ENCODE measurements at regions not wholly inside any gene's neighbourhood (a gene's known extent, or its start where the extent isn't known, plus 50 kb on each side); places are given as distances from the start of the nearest gene placed in this dataset.

DNA sequence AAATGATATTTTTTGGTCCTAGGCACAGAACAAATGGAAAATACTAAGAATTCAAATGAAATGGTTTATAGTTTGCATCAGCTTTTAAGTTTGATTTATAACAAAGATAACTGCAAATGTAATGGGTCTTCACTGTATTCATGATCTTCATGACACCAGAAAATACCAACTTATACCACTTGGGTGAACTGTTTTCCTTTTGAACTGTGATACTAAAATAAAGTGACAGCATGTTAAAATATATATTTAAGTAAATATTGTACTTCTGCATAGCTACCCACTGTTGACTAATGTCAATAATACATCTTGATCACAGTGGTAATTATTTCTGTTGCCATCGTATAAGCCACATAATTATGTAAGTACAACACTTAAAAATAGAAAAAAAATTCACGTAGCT, 442.0 kb upstream of the ANKRD30A start:
- no peaks in the 10 kb centered on the region for H3K4me1 Mint-ChIP-seq
- ATAC-seq (ENCODE audit: low read depth) (no peak), DNase-seq (no peak)
- H3K4me3 Mint-ChIP-seq = no peak overlapping the region
- no peak overlapping the region for H3K27ac Mint-ChIP-seq
- intact Hi-C loops (cut with micrococcal nuclease) = no loop called here
- no peaks in the 10 kb centered on the region for H3K27me3 Mint-ChIP-seq
- CTCF ChIA-PET = no interaction called here
- H3K9me3 Mint-ChIP-seq = peaks cover 5% of the 10 kb centered on the region
- no peaks in the 10 kb centered on the region for H3K36me3 Mint-ChIP-seq (ENCODE audit: low read depth)
- TF ChIP-seq, protein P1, sequence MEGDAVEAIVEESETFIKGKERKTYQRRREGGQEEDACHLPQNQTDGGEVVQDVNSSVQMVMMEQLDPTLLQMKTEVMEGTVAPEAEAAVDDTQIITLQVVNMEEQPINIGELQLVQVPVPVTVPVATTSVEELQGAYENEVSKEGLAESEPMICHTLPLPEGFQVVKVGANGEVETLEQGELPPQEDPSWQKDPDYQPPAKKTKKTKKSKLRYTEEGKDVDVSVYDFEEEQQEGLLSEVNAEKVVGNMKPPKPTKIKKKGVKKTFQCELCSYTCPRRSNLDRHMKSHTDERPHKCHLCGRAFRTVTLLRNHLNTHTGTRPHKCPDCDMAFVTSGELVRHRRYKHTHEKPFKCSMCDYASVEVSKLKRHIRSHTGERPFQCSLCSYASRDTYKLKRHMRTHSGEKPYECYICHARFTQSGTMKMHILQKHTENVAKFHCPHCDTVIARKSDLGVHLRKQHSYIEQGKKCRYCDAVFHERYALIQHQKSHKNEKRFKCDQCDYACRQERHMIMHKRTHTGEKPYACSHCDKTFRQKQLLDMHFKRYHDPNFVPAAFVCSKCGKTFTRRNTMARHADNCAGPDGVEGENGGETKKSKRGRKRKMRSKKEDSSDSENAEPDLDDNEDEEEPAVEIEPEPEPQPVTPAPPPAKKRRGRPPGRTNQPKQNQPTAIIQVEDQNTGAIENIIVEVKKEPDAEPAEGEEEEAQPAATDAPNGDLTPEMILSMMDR (IDR thresholded peaks at IDR 0.05) = no peak
- POLR2A ChIA-PET = no interaction called here

DNA sequence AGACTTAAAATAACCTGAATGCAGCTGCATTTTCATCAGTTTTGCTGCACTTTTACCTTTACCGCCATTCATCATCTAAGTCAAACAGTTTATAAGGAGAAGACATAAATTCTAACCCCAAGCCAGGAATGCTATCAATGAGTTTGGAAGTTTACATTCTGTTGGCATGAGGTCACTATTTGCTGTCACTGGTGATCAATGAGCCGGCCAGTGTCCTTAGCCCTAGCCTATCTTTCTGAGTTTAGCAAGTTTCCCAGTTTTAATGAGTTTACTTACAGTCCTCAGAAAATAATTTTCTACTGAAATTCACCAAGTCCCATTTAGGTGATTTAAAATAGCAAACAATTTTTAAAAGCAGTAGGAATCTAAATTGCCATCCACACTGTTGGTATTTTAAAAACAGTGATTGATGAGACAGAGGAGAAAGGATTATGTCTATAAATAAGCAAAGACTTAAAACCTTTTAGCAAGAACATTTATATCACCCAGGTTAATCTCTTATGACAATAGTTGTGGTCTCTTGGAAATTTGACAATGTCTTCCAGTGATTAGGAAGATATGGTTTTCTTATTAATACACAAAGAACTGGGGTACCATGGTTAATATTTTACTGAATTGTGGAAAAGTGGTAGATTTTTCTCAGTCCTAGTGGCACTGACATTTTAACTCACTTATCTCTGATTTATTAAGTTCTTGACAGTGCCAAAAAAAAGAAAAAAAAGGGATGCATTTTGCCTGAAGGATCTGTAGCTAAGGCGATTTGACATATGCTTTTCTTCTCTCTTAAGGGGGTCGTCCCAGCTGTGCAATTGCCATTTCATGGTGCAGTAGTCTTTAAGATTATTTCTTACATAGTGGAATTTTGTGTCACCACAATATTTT, 443.4 kb upstream of the ANKRD30A start:
- POLR2A ChIA-PET = no interaction called here
- Mint-ChIP-seq H3K27ac (no peak overlapping the region), H3K4me3 (no peak overlapping the region), H3K4me1 (no peaks in the 10 kb centered on the region), H3K36me3 (ENCODE audit: low read depth) (no peaks in the 10 kb centered on the region), H3K27me3 (no peaks in the 10 kb centered on the region), H3K9me3 (no peaks in the 10 kb centered on the region)
- CTCF ChIA-PET = no interaction called here
- intact Hi-C loops (cut with micrococcal nuclease) = no loop called here
- TF ChIP-seq, protein P1 (IDR thresholded peaks at IDR 0.05) = no peak
- ATAC-seq (ENCODE audit: low read depth) (no peak), DNase-seq (no peak)

DNA sequence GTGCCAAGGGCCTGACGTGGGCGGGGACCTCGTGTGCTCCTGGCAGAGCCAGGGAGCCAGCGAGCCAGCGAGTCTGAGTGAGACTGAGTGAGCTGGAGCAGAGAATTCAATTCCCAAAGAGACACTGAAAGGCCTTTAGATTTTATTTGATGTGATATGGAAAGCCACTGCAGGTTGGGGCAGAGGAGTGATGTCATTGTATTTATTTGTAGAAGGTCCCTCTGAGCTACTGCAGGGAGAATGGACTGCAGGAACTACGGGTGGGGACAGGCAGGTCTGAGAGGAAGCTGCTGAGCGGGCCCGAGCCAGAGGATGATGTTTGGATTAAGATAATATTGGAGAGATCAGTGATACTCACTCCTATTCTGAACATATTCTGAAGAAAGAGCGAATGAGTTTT, 445.8 kb upstream of the ANKRD30A start:
- CTCF ChIA-PET = no interaction called here
- Mint-ChIP-seq H3K4me3 (no peak overlapping the region), H3K27ac (no peak overlapping the region), H3K4me1 (no peaks in the 10 kb centered on the region), H3K27me3 (no peaks in the 10 kb centered on the region), H3K9me3 (no peaks in the 10 kb centered on the region), H3K36me3 (ENCODE audit: low read depth) (no peaks in the 10 kb centered on the region)
- TF ChIP-seq, protein P1 (IDR thresholded peaks at IDR 0.05) = no peak
- DNase-seq = no peak
- intact Hi-C loops (cut with micrococcal nuclease) = no loop called here
- no peak for ATAC-seq (ENCODE audit: low read depth)
- POLR2A ChIA-PET = no interaction called here

DNA sequence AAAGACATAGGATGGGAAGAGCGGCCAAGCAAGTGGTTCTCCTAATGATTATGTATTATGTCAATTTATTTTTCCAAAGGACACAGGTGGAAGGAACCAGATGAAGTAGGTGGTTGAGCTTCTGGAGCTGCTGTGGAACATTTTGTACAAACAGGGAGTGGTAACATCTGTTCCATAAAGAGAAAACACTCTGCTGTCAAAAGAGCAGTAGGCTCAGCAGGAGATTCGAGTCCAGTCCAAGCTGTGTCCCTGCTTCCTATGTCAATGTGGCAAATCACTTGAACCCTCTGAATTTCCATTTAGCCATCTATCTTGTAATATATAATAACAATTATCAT, 448.0 kb upstream of the ANKRD30A start:
- intact Hi-C loops (cut with micrococcal nuclease) = no loop called here
- no peaks in the 10 kb centered on the region for H3K9me3 Mint-ChIP-seq
- no peak for ATAC-seq (ENCODE audit: low read depth)
- H3K4me3 Mint-ChIP-seq = no peak overlapping the region
- H3K27me3 Mint-ChIP-seq = no peaks in the 10 kb centered on the region
- no peaks in the 10 kb centered on the region for H3K4me1 Mint-ChIP-seq
- ChIA-PET CTCF (no interaction called here), POLR2A (no interaction called here)
- TF ChIP-seq, protein P1 (IDR thresholded peaks at IDR 0.05) = no peak
- no peaks in the 10 kb centered on the region for H3K36me3 Mint-ChIP-seq (ENCODE audit: low read depth)
- no peak overlapping the region for H3K27ac Mint-ChIP-seq
- no peak for DNase-seq

DNA sequence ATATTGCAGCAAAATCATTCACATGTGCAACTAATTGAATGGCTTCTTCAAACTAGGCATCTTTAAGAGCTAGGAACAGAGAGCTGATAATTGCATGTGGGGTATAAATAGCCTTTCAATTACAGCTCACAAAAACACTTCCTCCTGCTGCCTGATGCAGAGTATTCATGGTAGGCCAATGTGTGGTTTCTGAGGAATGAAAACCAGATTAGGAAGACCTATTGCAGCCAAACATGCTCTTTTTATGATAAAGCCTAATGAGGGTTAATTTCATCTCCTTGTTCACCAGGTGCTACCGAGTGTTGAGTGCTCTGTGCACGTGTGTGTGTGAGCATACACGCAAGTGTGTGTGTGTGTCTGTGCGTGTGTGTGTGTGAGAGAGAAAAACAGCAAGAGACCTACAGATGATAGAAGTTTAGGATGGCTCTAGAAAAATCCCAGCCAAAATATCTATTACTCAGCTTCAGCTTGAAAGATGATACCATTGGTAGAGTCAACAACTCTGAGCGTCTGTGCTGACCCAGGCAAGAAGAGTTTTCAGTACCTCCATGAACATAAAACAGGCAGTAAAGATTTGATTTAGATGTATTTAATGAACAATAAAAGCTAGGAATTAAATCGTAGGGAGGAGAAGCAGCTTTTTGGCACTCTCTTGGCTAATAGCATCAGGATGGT, 448.5 kb upstream of the ANKRD30A start:
- Mint-ChIP-seq H3K4me1 (no peaks in the 10 kb centered on the region), H3K27ac (no peak overlapping the region), H3K27me3 (no peaks in the 10 kb centered on the region), H3K4me3 (no peak overlapping the region), H3K9me3 (no peaks in the 10 kb centered on the region), H3K36me3 (ENCODE audit: low read depth) (no peaks in the 10 kb centered on the region)
- DNase-seq (no peak), ATAC-seq (ENCODE audit: low read depth) (no peak)
- ChIA-PET CTCF (no interaction called here), POLR2A (no interaction called here)
- TF ChIP-seq, protein P1 (IDR thresholded peaks at IDR 0.05) = no peak
- intact Hi-C loops (cut with micrococcal nuclease) = no loop called here
